ENCODE measurements at regions not wholly inside any gene's neighbourhood (a gene's known extent, or its start where the extent isn't known, plus 50 kb on each side); places are given as distances from the start of the nearest gene placed in this dataset.
"Not testable (repeated sequence)": the region's sequence is repeated elsewhere in the genome, so short reads cannot be mapped to it uniquely, and the experiment has no call there.

DNA sequence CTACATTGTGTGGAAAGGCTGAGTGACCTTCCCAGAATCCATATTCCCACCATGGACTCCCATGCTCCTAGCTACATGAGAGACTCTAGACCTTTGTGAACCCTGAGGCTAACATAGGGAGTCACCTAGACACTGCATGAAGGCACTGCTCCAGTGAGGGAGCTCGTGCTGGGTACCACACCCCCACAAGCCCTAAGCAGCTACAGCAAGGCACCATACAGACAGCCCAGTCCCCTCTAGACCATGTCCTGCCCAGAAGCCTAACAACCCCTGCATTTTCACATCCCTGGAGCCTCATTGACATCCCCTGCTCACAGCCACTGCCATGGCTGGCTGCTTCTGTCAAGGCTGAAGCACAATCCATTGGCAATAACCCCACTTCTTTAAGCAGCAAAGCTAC is 176.5 kb upstream of the CTNND2 start:
- no peaks in the 10 kb centered on the region for H3K27me3 Mint-ChIP-seq
- CTCF ChIA-PET: no interaction called here
- no peak overlapping the region for H3K27ac Mint-ChIP-seq
- no peaks in the 10 kb centered on the region for H3K36me3 Mint-ChIP-seq
- H3K9me3 Mint-ChIP-seq: peaks cover 10% of the 10 kb centered on the region
- DNase-seq: no peak
- no peaks in the 10 kb centered on the region for H3K4me1 Mint-ChIP-seq
- H3K4me3 Mint-ChIP-seq: no peak overlapping the region

GRCh38 chr5:12078286-12078685 is 174.0 kb upstream of the CTNND2 start:
- H3K27ac Mint-ChIP-seq, DNase-seq, H3K4me3 Mint-ChIP-seq, H3K4me1 Mint-ChIP-seq, H3K27me3 Mint-ChIP-seq, H3K36me3 Mint-ChIP-seq, CTCF ChIA-PET: not testable (repeated sequence)
- peaks cover 10% of the 10 kb centered on the region for H3K9me3 Mint-ChIP-seq

DNA sequence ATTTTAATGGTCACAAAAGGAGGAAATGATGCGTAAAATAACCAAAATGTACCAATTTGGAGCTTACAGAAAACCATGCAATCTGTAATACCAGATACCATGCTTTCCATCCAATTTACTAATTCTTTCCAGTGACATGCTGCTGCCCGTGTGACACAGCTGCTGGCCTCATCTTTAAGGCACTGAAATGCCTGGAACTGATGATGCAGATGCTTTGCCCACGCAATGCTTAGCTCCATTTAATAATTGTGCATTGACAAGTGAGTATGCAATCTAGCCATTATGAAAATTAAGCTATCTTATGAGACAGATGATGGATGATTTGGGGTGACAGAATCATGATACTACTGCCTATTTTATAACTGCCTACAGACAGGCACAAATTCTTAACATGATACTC is 169.2 kb upstream of the CTNND2 start:
- Mint-ChIP-seq H3K4me3 (no peak overlapping the region), H3K27ac (no peak overlapping the region), H3K4me1 (no peaks in the 10 kb centered on the region), H3K27me3 (no peaks in the 10 kb centered on the region), H3K9me3 (no peaks in the 10 kb centered on the region), H3K36me3 (no peaks in the 10 kb centered on the region)
- DNase-seq: no peak
- CTCF ChIA-PET: no interaction called here

DNA sequence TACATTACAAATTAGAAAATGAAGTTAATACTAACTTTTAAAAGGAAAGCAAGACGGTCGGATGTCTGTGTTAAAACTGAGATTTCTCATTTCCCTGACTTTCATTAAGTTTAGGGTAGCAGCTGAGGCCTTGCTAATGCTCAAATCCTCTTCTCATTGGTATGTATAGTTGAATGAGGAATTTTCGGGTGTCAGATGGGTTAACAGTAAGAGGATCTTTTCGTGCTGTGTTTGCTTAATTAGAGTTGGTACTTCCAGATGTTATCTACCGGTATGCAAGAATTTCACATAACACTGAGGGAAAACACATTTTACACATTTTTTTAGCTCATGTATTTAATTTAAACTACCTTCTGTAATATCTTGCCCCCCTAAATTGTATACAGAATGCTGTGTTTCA is 168.2 kb upstream of the CTNND2 start:
- DNase-seq: no peak
- Mint-ChIP-seq H3K9me3 (peaks cover 3% of the 10 kb centered on the region), H3K27me3 (no peaks in the 10 kb centered on the region), H3K36me3 (no peaks in the 10 kb centered on the region), H3K27ac (no peak overlapping the region), H3K4me3 (no peak overlapping the region), H3K4me1 (no peaks in the 10 kb centered on the region)
- CTCF ChIA-PET: no interaction called here

- CTCF ChIA-PET: no interaction called here
- Mint-ChIP-seq H3K27me3 (no peaks in the 10 kb centered on the region), H3K27ac (no peak overlapping the region), H3K9me3 (peaks cover 3% of the 10 kb centered on the region), H3K4me3 (no peak overlapping the region), H3K4me1 (no peaks in the 10 kb centered on the region), H3K36me3 (no peaks in the 10 kb centered on the region)
- no peak for DNase-seq
Measured at GRCh38 chr5:12071455-12071854, 167.2 kb upstream of the CTNND2 start.

- Mint-ChIP-seq H3K36me3 (no peaks in the 10 kb centered on the region), H3K27me3 (no peaks in the 10 kb centered on the region), H3K4me3 (no peak overlapping the region), H3K27ac (no peak overlapping the region), H3K9me3 (no peaks in the 10 kb centered on the region), H3K4me1 (no peaks in the 10 kb centered on the region)
- CTCF ChIA-PET: interaction anchor here (1.3 to 1.8 kb wide), 3 partner anchors 10 to 1035 kb away, joined by 3 to 5 read pairs (median 3); no protein-coding TSS in a partner anchor
- DNase-seq: no peak
Measured at GRCh38 chr5:12023614-12024241, 119.5 kb upstream of the CTNND2 start.

- H3K36me3 Mint-ChIP-seq: no peaks in the 10 kb centered on the region
- no peak overlapping the region for H3K27ac Mint-ChIP-seq
- no peaks in the 10 kb centered on the region for H3K4me1 Mint-ChIP-seq
- DNase-seq: no peak
- no peaks in the 10 kb centered on the region for H3K27me3 Mint-ChIP-seq
- no peaks in the 10 kb centered on the region for H3K9me3 Mint-ChIP-seq
- CTCF ChIA-PET: no interaction called here
- H3K4me3 Mint-ChIP-seq: no peak overlapping the region
Measured at GRCh38 chr5:12022444-12022843, 118.2 kb upstream of the CTNND2 start.

DNA sequence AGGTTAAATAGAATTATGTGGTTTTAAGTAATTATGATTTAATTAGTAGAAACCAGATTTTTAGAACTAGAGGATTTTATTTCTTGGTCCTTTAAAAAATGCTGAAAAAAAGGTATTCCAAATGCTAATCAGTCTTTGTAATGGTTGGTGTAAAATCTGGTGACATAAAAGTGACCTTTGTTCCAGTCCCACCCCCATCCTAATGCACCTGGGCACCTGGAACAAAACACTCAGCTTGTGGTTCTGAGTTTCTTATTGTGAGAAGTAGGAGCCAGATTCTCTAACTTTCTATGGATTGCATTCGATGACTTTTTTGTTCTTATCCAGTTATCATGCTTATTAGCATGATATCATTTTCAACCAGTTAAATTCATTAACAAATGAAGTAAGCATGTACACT is 115.1 kb upstream of the CTNND2 start:
- no peaks in the 10 kb centered on the region for H3K4me1 Mint-ChIP-seq
- peaks cover 1% of the 10 kb centered on the region for H3K9me3 Mint-ChIP-seq
- no peaks in the 10 kb centered on the region for H3K27me3 Mint-ChIP-seq
- CTCF ChIA-PET: no interaction called here
- H3K27ac Mint-ChIP-seq: no peak overlapping the region
- H3K36me3 Mint-ChIP-seq: no peaks in the 10 kb centered on the region
- no peak for DNase-seq
- H3K4me3 Mint-ChIP-seq: no peak overlapping the region

- Mint-ChIP-seq H3K27ac (no peak overlapping the region), H3K36me3 (no peaks in the 10 kb centered on the region), H3K4me1 (no peaks in the 10 kb centered on the region), H3K27me3 (no peaks in the 10 kb centered on the region), H3K4me3 (no peak overlapping the region), H3K9me3 (peaks cover 6% of the 10 kb centered on the region)
- no peak for DNase-seq
- CTCF ChIA-PET: no interaction called here
Measured at GRCh38 chr5:12017007-12017406, 112.8 kb upstream of the CTNND2 start.

DNA sequence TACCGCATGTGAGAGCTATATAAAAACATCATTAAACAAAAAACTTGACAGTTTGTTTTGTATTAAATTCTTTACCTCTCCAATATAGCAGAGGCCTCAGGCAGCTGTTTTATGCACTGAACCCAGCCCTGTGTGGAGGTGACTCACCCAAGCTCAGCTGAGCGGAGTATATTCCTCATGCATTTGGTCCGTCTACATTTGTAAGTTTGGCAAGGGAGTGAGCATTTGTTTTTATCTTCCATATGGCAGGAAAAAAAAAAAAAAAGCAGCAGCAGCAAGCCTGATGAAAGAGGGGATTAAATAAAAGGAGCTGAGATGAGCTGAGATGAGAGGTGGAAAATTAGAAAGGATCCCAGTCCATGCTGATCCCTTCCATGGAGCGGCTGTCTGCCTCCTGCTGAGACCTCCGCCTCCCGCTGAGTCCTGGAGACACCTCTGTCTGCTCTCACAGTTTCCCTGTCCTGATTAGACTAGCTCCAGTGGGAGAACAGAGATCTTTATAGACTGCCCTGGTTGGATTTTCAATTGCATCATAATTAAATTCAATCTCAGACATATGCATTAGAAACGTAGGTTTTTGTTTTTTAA is 112.0 kb upstream of the CTNND2 start:
- H3K4me3 Mint-ChIP-seq: no peak overlapping the region
- DNase-seq: no peak
- no peak overlapping the region for H3K27ac Mint-ChIP-seq
- no peaks in the 10 kb centered on the region for H3K36me3 Mint-ChIP-seq
- no peaks in the 10 kb centered on the region for H3K27me3 Mint-ChIP-seq
- peaks cover 6% of the 10 kb centered on the region for H3K9me3 Mint-ChIP-seq
- H3K4me1 Mint-ChIP-seq: no peaks in the 10 kb centered on the region
- CTCF ChIA-PET: no interaction called here

GRCh38 chr5:12013351-12013750 is 109.1 kb upstream of the CTNND2 start:
- Mint-ChIP-seq H3K4me1 (no peaks in the 10 kb centered on the region), H3K27ac (no peak overlapping the region), H3K27me3 (no peaks in the 10 kb centered on the region), H3K36me3 (no peaks in the 10 kb centered on the region), H3K9me3 (peaks cover 6% of the 10 kb centered on the region), H3K4me3 (no peak overlapping the region)
- CTCF ChIA-PET: interaction anchor here (1.1 kb wide), 1 partner anchor 10 kb away, joined by 3 read pairs; no protein-coding TSS in a partner anchor
- no peak for DNase-seq

DNA sequence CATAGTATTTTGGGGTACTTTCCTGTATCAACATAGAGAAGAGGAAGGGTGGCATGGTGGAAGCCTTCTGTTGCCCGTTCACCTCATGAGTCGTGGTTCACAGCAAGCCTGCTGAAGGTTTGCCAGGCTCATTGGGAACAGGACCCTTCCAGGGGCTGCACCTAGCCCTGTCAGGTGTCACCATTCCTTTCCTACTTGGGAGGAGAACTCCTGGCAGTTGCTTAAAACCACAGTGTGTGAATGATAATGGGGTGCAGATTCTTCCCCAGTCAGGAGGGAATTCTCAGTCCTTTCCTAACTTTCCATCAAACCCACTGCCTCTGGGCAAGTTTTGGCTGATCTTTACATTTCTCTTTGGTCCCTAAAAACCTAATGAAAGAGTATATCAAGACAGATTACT is 99.4 kb upstream of the CTNND2 start:
- no peak for DNase-seq
- no peaks in the 10 kb centered on the region for H3K27me3 Mint-ChIP-seq
- H3K27ac Mint-ChIP-seq: no peak overlapping the region
- no peak overlapping the region for H3K4me3 Mint-ChIP-seq
- no peaks in the 10 kb centered on the region for H3K9me3 Mint-ChIP-seq
- no peaks in the 10 kb centered on the region for H3K4me1 Mint-ChIP-seq
- CTCF ChIA-PET: no interaction called here
- no peaks in the 10 kb centered on the region for H3K36me3 Mint-ChIP-seq

DNA sequence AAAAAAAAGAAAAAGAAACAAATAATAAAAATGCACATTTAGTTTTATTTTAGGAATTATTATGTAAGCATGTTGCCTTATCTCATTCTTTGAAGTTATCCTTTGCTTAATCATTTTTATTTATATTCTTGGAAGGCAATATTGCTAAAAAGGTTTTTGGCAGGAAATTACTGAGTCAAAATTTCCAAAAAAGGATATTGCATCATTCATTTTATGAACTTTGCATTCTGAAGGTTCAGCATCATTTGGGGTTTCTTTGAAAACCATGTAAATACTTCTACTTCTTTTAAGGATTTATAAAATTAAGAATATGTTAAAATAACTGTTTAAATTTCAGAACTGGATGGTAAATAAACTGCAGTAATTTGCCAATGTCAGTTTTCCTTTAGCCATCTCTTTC is 94.2 kb upstream of the CTNND2 start:
- no peak overlapping the region for H3K4me3 Mint-ChIP-seq
- H3K36me3 Mint-ChIP-seq: no peaks in the 10 kb centered on the region
- H3K4me1 Mint-ChIP-seq: no peaks in the 10 kb centered on the region
- CTCF ChIA-PET: no interaction called here
- no peaks in the 10 kb centered on the region for H3K27me3 Mint-ChIP-seq
- DNase-seq: no peak
- no peak overlapping the region for H3K27ac Mint-ChIP-seq
- peaks cover 6% of the 10 kb centered on the region for H3K9me3 Mint-ChIP-seq

GRCh38 chr5:11997942-11998341 is 93.7 kb upstream of the CTNND2 start:
- CTCF ChIA-PET: no interaction called here
- Mint-ChIP-seq H3K27ac (no peak overlapping the region), H3K4me1 (no peaks in the 10 kb centered on the region), H3K36me3 (no peaks in the 10 kb centered on the region), H3K27me3 (no peaks in the 10 kb centered on the region), H3K9me3 (peaks cover 6% of the 10 kb centered on the region), H3K4me3 (no peak overlapping the region)
- no peak for DNase-seq

GRCh38 chr5:11992518-11992917 is 88.3 kb upstream of the CTNND2 start:
- Mint-ChIP-seq H3K4me1 (no peaks in the 10 kb centered on the region), H3K4me3 (no peak overlapping the region), H3K36me3 (no peaks in the 10 kb centered on the region), H3K9me3 (peaks cover 6% of the 10 kb centered on the region), H3K27ac (no peak overlapping the region), H3K27me3 (no peaks in the 10 kb centered on the region)
- CTCF ChIA-PET: no interaction called here
- no peak for DNase-seq

GRCh38 chr5:11985993-11986392 is 81.7 kb upstream of the CTNND2 start:
- no peak overlapping the region for H3K27ac Mint-ChIP-seq
- H3K27me3 Mint-ChIP-seq: no peaks in the 10 kb centered on the region
- DNase-seq: no peak
- no peaks in the 10 kb centered on the region for H3K9me3 Mint-ChIP-seq
- no peaks in the 10 kb centered on the region for H3K4me1 Mint-ChIP-seq
- CTCF ChIA-PET: no interaction called here
- no peaks in the 10 kb centered on the region for H3K36me3 Mint-ChIP-seq
- H3K4me3 Mint-ChIP-seq: no peak overlapping the region
